ENCODE measurements at regions not wholly inside any gene's neighbourhood (a gene's known extent, or its start where the extent isn't known, plus 50 kb on each side); places are given as distances from the start of the nearest gene placed in this dataset.

- no peak for DNase-seq
These were observed 360.6 kb downstream of the PLK2 start for GRCh38 chr5:58099257-58099656.

- no peak for DNase-seq
These were observed 365.9 kb downstream of the PLK2 start for GRCh38 chr5:58094031-58094430.

GRCh38 chr5:58090704-58091103 lies 369.2 kb downstream of the PLK2 start:
- DNase-seq = no peak

- no peak for DNase-seq
These were observed 370.9 kb downstream of the PLK2 start for GRCh38 chr5:58088941-58089340.

GRCh38 chr5:58087905-58088304 lies 372.0 kb downstream of the PLK2 start:
- no peak for DNase-seq

GRCh38 chr5:58087123-58087522 lies 372.8 kb downstream of the PLK2 start:
- no peak for DNase-seq

- no peak for DNase-seq
These were observed 374.1 kb downstream of the PLK2 start for GRCh38 chr5:58085800-58086199.

GRCh38 chr5:58081435-58081834 lies 378.5 kb downstream of the PLK2 start:
- DNase-seq = no peak

- DNase-seq = no peak
These were observed 379.3 kb downstream of the PLK2 start for GRCh38 chr5:58080573-58080972.

- no peak for DNase-seq
These were observed 381.9 kb downstream of the PLK2 start for GRCh38 chr5:58077966-58078365.

- DNase-seq = no peak
These were observed 382.5 kb downstream of the PLK2 start for GRCh38 chr5:58077416-58077815.

GRCh38 chr5:58076483-58077257 lies 383.2 kb downstream of the PLK2 start:
- DNase-seq = no peak

GRCh38 chr5:58075907-58076306 lies 384.0 kb downstream of the PLK2 start:
- no peak for DNase-seq

GRCh38 chr5:58074717-58075116 lies 385.2 kb downstream of the PLK2 start:
- no peak for DNase-seq

- no peak for DNase-seq
These were observed 385.7 kb downstream of the PLK2 start for GRCh38 chr5:58074222-58074621.

GRCh38 chr5:58073243-58073642 lies 386.6 kb downstream of the PLK2 start:
- no peak for DNase-seq

- no peak for DNase-seq
These were observed 387.5 kb downstream of the PLK2 start for GRCh38 chr5:58072300-58072965.

GRCh38 chr5:58071566-58071965 lies 388.3 kb downstream of the PLK2 start:
- DNase-seq = no peak

- no peak for DNase-seq
These were observed 390.0 kb downstream of the PLK2 start for GRCh38 chr5:58069846-58070245.

GRCh38 chr5:58069016-58069705 lies 390.7 kb downstream of the PLK2 start:
- no peak for DNase-seq

GRCh38 chr5:58066557-58066956 lies 393.3 kb downstream of the PLK2 start:
- no peak for DNase-seq

GRCh38 chr5:58066076-58066475 lies 393.8 kb downstream of the PLK2 start:
- DNase-seq = no peak

GRCh38 chr5:58064801-58065200 lies 395.1 kb downstream of the PLK2 start:
- DNase-seq = no peak

GRCh38 chr5:58060996-58061395 lies 398.9 kb downstream of the PLK2 start:
- no peak for DNase-seq

All from CD4-positive, alpha-beta T cell treated with Interleukin-10 for 1 hour (primary cell).